Naive B cell (primary cell): ENCODE measurements at regions not wholly inside any gene's neighbourhood (a gene's known extent, or its start where the extent isn't known, plus 50 kb on each side); places are given as distances from the start of the nearest gene placed in this dataset.

Source experiments
- ATAC-seq, 2 donors: fragments of 150-1000 bp; cut with Tn5 transposase; 2 replicates each; pipeline ENCODE4 v1.10.0; 2021; ENCODE audit warnings: low read depth in 2 of 2, mild to moderate bottlenecking in 2 of 2, moderate library complexity in 2 of 2
- DNase-seq: peaks from one replicate; pipeline ENCODE4 v3.0.0; 2022
- H3K27ac Mint-ChIP-seq, 6 donors: one replicate each; pipeline ENCODE4 v1.8.0; 2020 to 2022; ENCODE audit warnings: mild to moderate bottlenecking in 6 of 6, mixed read lengths in 6 of 6, moderate library complexity in 5 of 6, inconsistent platforms in 2 of 6
- H3K27me3 Mint-ChIP-seq, 3 donors: one replicate each; pipeline ENCODE4 v1.8.0; 2021 to 2022; ENCODE audit warnings: mixed read lengths in 3 of 3, mild to moderate bottlenecking in 1 of 3
- H3K36me3 Mint-ChIP-seq, 2 donors: one replicate each; pipeline ENCODE4 v1.8.0; 2020 to 2022; ENCODE audit warnings: mixed read lengths in 2 of 2, inconsistent platforms in 1 of 2, mild to moderate bottlenecking in 1 of 2
- H3K4me1 Mint-ChIP-seq, 3 donors: one replicate each; pipeline ENCODE4 v1.8.0; 2020 to 2022; ENCODE audit warnings: mixed read lengths in 3 of 3, inconsistent platforms in 1 of 3, mild to moderate bottlenecking in 1 of 3, moderate library complexity in 1 of 3
- H3K4me3 Mint-ChIP-seq, 8 donors: one replicate each; pipeline ENCODE4 v1.8.0; 2020 to 2022; ENCODE audit warnings: mild to moderate bottlenecking in 8 of 8, mixed read lengths in 8 of 8, moderate library complexity in 8 of 8, inconsistent platforms in 2 of 8
- H3K9me3 Mint-ChIP-seq, 7 donors: one replicate each; pipeline ENCODE4 v1.8.0; 2020 to 2022; ENCODE audit warnings: mixed read lengths in 7 of 7, mild to moderate bottlenecking in 5 of 7, inconsistent platforms in 2 of 7, moderate library complexity in 1 of 7

GRCh38 chr6:137733372-137733771, 133.7 kb upstream of the TNFAIP3 start:
- ATAC-seq (no peak), DNase-seq (no peak)
- H3K27me3 Mint-ChIP-seq, result peaks cover 0 to 7% (median 0%) of the 10 kb centered on the region in 3 donors
- peaks cover 4 to 12% (median 7%) of the 10 kb centered on the region in 3 donors for H3K4me1 Mint-ChIP-seq
- H3K4me3 Mint-ChIP-seq, result no peak overlapping the region
- no peaks in the 10 kb centered on the region for H3K36me3 Mint-ChIP-seq
- H3K27ac Mint-ChIP-seq, result no peak overlapping the region
- H3K9me3 Mint-ChIP-seq, result no peaks in the 10 kb centered on the region

DNA sequence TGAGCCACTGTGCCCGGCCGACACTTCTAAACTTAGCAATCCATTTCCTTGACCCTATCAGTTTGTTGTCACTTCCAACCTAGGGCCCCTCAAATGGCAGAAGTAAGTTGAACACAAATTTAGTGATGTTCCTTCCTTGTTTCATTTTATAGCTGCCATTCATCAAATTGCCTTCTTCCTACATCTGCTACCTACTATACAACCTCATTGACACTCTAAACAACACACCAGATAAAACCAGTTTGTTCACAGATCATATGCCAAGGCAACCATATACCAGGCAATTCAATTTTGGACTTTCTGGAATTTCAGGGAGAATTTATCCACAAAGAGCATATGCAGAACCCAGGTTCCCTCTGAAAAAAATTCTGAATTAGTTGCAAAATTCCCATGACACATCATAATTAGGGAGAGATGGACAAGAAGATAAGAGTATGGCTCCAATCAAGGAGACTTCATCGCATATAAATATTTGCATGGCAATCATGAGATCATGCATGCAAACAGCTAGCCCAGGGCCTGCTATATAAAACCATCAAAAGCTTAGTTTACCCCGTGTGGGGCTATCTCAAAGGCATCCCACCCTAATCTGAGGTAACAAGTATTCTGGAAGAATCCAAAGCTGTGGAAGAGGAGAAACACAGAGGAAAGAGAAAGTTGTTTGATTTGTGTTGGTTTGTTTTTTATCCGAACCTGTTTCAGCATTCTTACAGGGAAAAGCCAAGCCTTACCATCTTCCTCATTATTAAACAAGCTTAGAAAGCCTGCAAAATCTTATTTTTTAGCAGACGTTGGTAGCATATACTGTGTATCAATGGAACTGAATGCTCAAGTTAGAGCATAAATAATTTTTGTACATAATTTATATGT, 132.8 kb upstream of the TNFAIP3 start:
- Mint-ChIP-seq H3K4me3 (no peak overlapping the region), H3K27me3 (peaks cover 0 to 7% (median 0%) of the 10 kb centered on the region in 3 donors), H3K9me3 (no peaks in the 10 kb centered on the region), H3K4me1 (peaks cover 4 to 12% (median 7%) of the 10 kb centered on the region in 3 donors), H3K36me3 (no peaks in the 10 kb centered on the region), H3K27ac (peak overlapping the region in 1 of 6 donors; percentile 74)
- DNase-seq (no peak), ATAC-seq (no peak)

GRCh38 chr6:137734875-137735182, 132.2 kb upstream of the TNFAIP3 start:
- H3K9me3 Mint-ChIP-seq, result no peaks in the 10 kb centered on the region
- H3K27ac Mint-ChIP-seq, result peak overlapping the region in 1 of 6 donors; percentile 64
- DNase-seq, result no peak
- no peak overlapping the region for H3K4me3 Mint-ChIP-seq
- peaks cover 4 to 12% (median 7%) of the 10 kb centered on the region in 3 donors for H3K4me1 Mint-ChIP-seq
- peaks cover 0 to 7% (median 0%) of the 10 kb centered on the region in 3 donors for H3K27me3 Mint-ChIP-seq
- ATAC-seq, result no peak
- no peaks in the 10 kb centered on the region for H3K36me3 Mint-ChIP-seq

- Mint-ChIP-seq H3K4me1 (peaks cover 4 to 12% (median 7%) of the 10 kb centered on the region in 3 donors), H3K9me3 (no peaks in the 10 kb centered on the region), H3K27me3 (peaks cover 0 to 7% (median 0%) of the 10 kb centered on the region in 3 donors), H3K4me3 (no peak overlapping the region), H3K27ac (peak overlapping the region in 2 of 6 donors; percentile 11 to 33), H3K36me3 (no peaks in the 10 kb centered on the region)
- ATAC-seq (no peak), DNase-seq (no peak)
Observed at GRCh38 chr6:137736048-137736818, 130.8 kb upstream of the TNFAIP3 start.

DNA sequence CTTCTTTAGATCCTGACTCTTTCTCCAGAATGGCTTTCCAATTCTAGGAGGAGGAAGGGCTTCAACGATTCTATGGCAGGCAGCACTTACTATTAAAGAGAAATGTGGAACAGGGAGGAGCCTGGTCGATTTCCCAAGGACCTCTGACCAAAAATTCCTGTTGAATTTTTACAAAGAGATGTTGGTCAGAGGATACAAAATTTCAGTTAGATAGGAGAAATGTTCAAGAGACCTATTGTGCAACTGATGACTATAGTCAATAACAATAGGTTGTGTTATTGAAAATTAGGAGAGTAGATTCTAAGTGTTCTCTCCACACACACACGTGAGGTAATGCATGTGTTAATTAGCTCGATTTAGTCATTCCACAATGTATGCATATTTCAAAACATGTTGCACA, 130.1 kb upstream of the TNFAIP3 start:
- peaks cover 0 to 7% (median 0%) of the 10 kb centered on the region in 3 donors for H3K27me3 Mint-ChIP-seq
- H3K4me3 Mint-ChIP-seq, result no peak overlapping the region
- no peak overlapping the region for H3K27ac Mint-ChIP-seq
- DNase-seq, result no peak
- no peak for ATAC-seq
- H3K9me3 Mint-ChIP-seq, result no peaks in the 10 kb centered on the region
- peaks cover 4 to 12% (median 7%) of the 10 kb centered on the region in 3 donors for H3K4me1 Mint-ChIP-seq
- H3K36me3 Mint-ChIP-seq, result no peaks in the 10 kb centered on the region

DNA sequence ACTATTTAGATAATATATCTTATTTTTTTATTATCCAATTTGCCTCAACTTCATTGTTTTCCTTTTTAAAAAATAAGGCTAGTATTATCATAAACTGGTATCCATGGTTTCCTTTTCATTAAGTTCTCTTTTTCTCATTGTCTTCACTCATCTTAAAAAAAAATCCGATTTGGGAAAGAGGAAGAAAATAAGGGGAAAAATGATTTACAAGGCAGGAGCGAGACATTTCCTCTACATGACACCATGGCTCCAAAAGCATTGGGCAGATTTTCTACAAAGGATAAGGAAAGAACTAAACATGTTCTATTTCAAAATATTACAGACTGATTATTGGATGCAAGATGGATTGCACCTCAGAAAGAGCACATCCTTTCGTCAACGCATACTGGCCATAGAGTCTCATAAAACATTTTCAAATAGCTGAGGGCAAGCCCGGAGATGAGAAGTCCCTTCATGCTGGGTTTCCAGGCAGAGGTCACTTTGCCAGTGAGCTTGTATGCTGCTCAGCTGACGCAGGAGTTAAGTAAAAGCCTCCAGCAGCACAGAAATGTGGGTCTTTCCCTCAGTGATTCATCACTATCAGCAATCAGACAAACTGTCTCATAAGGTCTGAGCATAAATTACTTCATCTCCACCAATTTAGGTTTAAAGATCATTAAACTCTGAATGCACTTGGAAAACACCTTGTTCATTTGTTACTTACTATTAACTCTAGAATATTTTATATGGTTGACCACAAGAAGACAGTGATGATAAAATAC, 129.0 kb upstream of the TNFAIP3 start:
- Mint-ChIP-seq H3K9me3 (peaks cover 0 to 2% (median 0%) of the 10 kb centered on the region in 7 donors), H3K27me3 (no peaks in the 10 kb centered on the region), H3K4me3 (no peak overlapping the region), H3K36me3 (peaks cover 2 to 3% of the 10 kb centered on the region in 2 donors), H3K27ac (no peak overlapping the region), H3K4me1 (peaks cover 4 to 12% (median 7%) of the 10 kb centered on the region in 3 donors)
- DNase-seq (no peak), ATAC-seq (no peak)

DNA sequence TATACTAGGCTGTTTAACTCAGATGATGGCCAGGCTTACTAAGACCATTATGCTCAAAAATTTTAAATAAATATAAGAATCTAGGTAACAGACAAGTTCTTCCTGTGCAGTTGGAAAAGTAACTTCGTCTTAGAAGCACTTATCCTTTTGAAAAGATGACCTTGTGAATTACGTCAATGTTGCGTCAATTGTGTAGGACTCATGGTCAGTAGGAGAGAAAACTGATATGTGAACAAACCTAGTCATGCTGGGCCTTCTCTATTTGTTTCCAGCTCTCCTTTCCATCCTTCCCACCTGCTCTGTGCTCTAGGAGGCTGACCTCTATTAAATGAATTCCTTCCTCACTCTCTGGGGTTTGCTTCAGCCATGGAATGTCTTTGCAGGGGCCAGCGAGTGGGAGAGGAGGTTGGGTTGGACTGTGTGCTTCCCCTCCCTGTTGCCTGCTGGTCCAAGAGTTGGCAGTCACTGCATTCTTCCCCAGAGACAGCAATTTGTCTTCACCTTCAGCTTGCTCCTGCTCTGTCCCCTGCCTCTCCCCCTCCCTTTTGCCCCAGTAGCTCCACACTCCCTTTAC, 128.0 kb upstream of the TNFAIP3 start:
- no peak for DNase-seq
- H3K4me1 Mint-ChIP-seq, result peaks cover 4 to 17% (median 7%) of the 10 kb centered on the region in 3 donors
- H3K36me3 Mint-ChIP-seq, result peaks cover 4 to 7% of the 10 kb centered on the region in 2 donors
- H3K27ac Mint-ChIP-seq, result no peak overlapping the region
- peaks cover 0 to 5% (median 0%) of the 10 kb centered on the region in 7 donors for H3K9me3 Mint-ChIP-seq
- no peak overlapping the region for H3K4me3 Mint-ChIP-seq
- H3K27me3 Mint-ChIP-seq, result no peaks in the 10 kb centered on the region
- no peak for ATAC-seq

- H3K9me3 Mint-ChIP-seq, result peaks cover 0 to 5% (median 0%) of the 10 kb centered on the region in 7 donors
- H3K4me3 Mint-ChIP-seq, result no peak overlapping the region
- H3K27me3 Mint-ChIP-seq, result no peaks in the 10 kb centered on the region
- H3K4me1 Mint-ChIP-seq, result peaks cover 4 to 22% (median 11%) of the 10 kb centered on the region in 3 donors
- peaks cover 4 to 7% of the 10 kb centered on the region in 2 donors for H3K36me3 Mint-ChIP-seq
- H3K27ac Mint-ChIP-seq, result no peak overlapping the region
- ATAC-seq (no peak), DNase-seq (no peak)
Observed at GRCh38 chr6:137739544-137739943, 127.5 kb upstream of the TNFAIP3 start.

GRCh38 chr6:137740091-137740755, 126.8 kb upstream of the TNFAIP3 start:
- H3K36me3 Mint-ChIP-seq, result peaks cover 4 to 7% of the 10 kb centered on the region in 2 donors

GRCh38 chr6:137740967-137741761, 125.9 kb upstream of the TNFAIP3 start:
- DNase-seq, result no peak
- ATAC-seq, result no peak
- peaks cover 14 to 31% (median 20%) of the 10 kb centered on the region in 3 donors for H3K4me1 Mint-ChIP-seq
- peaks cover 0 to 5% (median 0%) of the 10 kb centered on the region in 7 donors for H3K9me3 Mint-ChIP-seq
- peaks cover 4 to 7% of the 10 kb centered on the region in 2 donors for H3K36me3 Mint-ChIP-seq
- H3K27me3 Mint-ChIP-seq, result no peaks in the 10 kb centered on the region
- H3K27ac Mint-ChIP-seq, result peak overlapping the region in 1 of 6 donors; percentile 59
- H3K4me3 Mint-ChIP-seq, result no peak overlapping the region

More at GRCh38 chr6:137740091-137740755, 126.8 kb upstream of the TNFAIP3 start:
- DNase-seq, result no peak
- ATAC-seq, result no peak
- Mint-ChIP-seq H3K27ac (no peak overlapping the region), H3K27me3 (no peaks in the 10 kb centered on the region), H3K4me1 (peaks cover 9 to 29% (median 17%) of the 10 kb centered on the region in 3 donors), H3K9me3 (peaks cover 0 to 5% (median 0%) of the 10 kb centered on the region in 7 donors), H3K4me3 (no peak overlapping the region)

- ATAC-seq (no peak), DNase-seq (no peak)
- Mint-ChIP-seq H3K27me3 (no peaks in the 10 kb centered on the region), H3K9me3 (peaks cover 0 to 5% (median 0%) of the 10 kb centered on the region in 7 donors), H3K36me3 (peaks cover 4 to 7% of the 10 kb centered on the region in 2 donors), H3K27ac (peak overlapping the region in 4 of 6 donors; percentile 9 to 64 (median 34)), H3K4me3 (no peak overlapping the region), H3K4me1 (peaks cover 18 to 44% (median 29%) of the 10 kb centered on the region in 3 donors)
Observed at GRCh38 chr6:137743493-137743892, 123.6 kb upstream of the TNFAIP3 start.

DNA sequence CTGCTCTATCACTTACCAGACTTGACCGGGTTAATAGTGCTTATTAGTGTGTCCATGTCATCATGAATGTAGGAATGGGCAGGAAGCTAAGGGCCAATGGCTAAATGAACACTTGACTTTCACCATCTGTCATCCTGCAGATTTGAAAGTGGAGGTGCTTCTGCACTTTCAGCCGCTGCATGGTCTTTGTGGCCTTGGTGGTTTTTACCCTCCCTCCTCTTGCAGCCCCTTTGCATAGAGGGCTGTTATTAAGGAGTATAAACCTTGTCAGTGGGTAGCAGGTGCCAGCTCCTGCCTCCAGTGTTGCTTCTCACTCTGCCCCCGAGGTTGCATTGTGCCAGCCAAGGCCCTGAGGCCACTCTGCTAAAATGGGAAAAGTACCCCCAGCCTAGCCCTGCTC, 122.2 kb upstream of the TNFAIP3 start:
- H3K36me3 Mint-ChIP-seq, result peaks cover 4 to 7% of the 10 kb centered on the region in 2 donors
- peak overlapping the region in 5 of 6 donors; percentile 44 to 87 (median 60) for H3K27ac Mint-ChIP-seq
- DNase-seq (no peak), ATAC-seq (peak in 1 of 2 donors; percentile 52)
- no peaks in the 10 kb centered on the region for H3K27me3 Mint-ChIP-seq
- peaks cover 0 to 5% (median 0%) of the 10 kb centered on the region in 7 donors for H3K9me3 Mint-ChIP-seq
- peak overlapping the region in 3 of 8 donors; percentile 0 to 48 (median 7) for H3K4me3 Mint-ChIP-seq
- peaks cover 23 to 46% (median 29%) of the 10 kb centered on the region in 3 donors for H3K4me1 Mint-ChIP-seq
